ENCODE measurements at regions not wholly inside any gene's neighbourhood (a gene's known extent, or its start where the extent isn't known, plus 50 kb on each side); places are given as distances from the start of the nearest gene placed in this dataset.

DNA sequence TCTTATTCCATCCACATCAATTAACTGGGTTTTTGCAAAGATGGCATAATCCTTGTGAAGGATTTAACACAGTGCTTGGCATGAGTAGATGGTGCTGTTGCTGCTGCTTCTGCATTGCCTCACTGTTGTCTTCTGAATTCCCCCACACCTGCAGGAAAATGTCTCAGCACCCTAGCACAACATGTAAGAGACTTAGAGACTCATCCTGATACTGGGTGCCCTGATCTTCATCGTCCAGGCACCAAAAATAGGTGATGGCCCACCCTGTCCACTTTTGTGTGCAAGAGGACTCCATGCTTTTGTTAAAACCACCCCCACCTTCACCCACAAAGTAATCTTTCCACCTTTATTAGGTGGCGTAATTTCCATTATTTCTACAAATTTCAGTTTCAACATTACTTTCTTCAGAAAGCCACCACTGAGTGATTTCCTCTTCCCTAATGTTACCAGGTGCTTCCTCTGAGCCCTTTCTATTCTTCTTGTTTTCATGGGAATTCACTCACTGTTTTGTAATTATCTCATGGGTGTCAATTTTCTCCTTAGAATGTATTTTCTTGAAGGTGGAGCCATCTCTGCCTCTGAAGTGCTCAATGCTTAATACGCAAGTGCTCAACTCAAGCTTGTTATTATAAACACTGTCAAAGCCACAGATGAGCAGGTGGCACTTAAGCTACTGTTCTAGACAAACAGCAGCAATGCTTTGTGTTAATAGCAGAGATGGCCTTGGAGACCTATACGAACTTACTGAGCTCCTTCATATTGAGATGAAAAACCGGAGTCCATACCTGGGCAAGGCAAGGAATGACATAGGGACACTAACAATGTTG, 89.5 kb downstream of the HS3ST1 start:
- intact Hi-C loops (cut with micrococcal nuclease; ENCODE audit: unreplicated experiment) = no loop called here
- no peaks in the 10 kb centered on the region for H3K9me3 ChIP-seq (ENCODE audit: low read length)
- POLR2A ChIA-PET = interaction anchor here (0.7 to 1.2 kb wide), 2 partner anchors 9 to 17 kb away, joined by 3 read pairs; no protein-coding TSS in a partner anchor

GRCh38 chr4:11337287-11337686, 91.4 kb downstream of the HS3ST1 start:
- BruUV-seq (replicated peaks) = no TSS peak
- no peaks in the 10 kb centered on the region for H3K9me2 ChIP-seq (ENCODE audit: insufficient read depth, low read length)
- H3K36me3 ChIP-seq (ENCODE audit: insufficient read depth, low read length) = no peaks in the 10 kb centered on the region
- H3K79me2 ChIP-seq (ENCODE audit: insufficient read depth, low read depth, low read length) = no peaks in the 10 kb centered on the region
- DNase-seq (ENCODE audit: low spot score) = no peak
- no peak overlapping the region for H2AFZ ChIP-seq (ENCODE audit: low read length)
- no peak overlapping the region for H3K4me3 ChIP-seq (ENCODE audit: low read depth, low read length, poor library complexity, severe bottlenecking)
- no peaks in the 10 kb centered on the region for H4K20me1 ChIP-seq (ENCODE audit: insufficient read depth, low read length)
- no peaks in the 10 kb centered on the region for H3K9me3 ChIP-seq (ENCODE audit: low read length)
- no peaks in the 10 kb centered on the region for H3K4me1 ChIP-seq (ENCODE audit: insufficient read depth, low read length, poor library complexity, severe bottlenecking)
- intact Hi-C loops (cut with micrococcal nuclease; ENCODE audit: unreplicated experiment) = no loop called here
- CTCF ChIA-PET (ENCODE audit: unreplicated experiment) = no interaction called here
- no peak overlapping the region for H3K4me2 ChIP-seq (ENCODE audit: low read length)
- no peak overlapping the region for H3K27ac ChIP-seq (ENCODE audit: low read depth, low read length, poor library complexity, severe bottlenecking)
- POLR2A ChIA-PET = no interaction called here
- no peak for TF ChIP-seq CTCF (conservative IDR thresholded peaks at IDR 0.05; ENCODE audit: low read length)

More for the DNA sequence above, 89.5 kb downstream of the HS3ST1 start:
- Histone ChIP-seq H2AFZ (ENCODE audit: low read length) (no peak overlapping the region), H3K9me2 (ENCODE audit: insufficient read depth, low read length) (no peaks in the 10 kb centered on the region), H3K4me1 (ENCODE audit: insufficient read depth, low read length, poor library complexity, severe bottlenecking) (no peaks in the 10 kb centered on the region), H3K27ac (ENCODE audit: low read depth, low read length, poor library complexity, severe bottlenecking) (no peak overlapping the region), H3K79me2 (ENCODE audit: insufficient read depth, low read depth, low read length) (no peaks in the 10 kb centered on the region), H4K20me1 (ENCODE audit: insufficient read depth, low read length) (no peaks in the 10 kb centered on the region), H3K4me2 (ENCODE audit: low read length) (no peak overlapping the region), H3K4me3 (ENCODE audit: low read depth, low read length, poor library complexity, severe bottlenecking) (no peak overlapping the region), H3K36me3 (ENCODE audit: insufficient read depth, low read length) (no peaks in the 10 kb centered on the region)
- BruUV-seq (replicated peaks) = no TSS peak
- TF ChIP-seq CTCF (conservative IDR thresholded peaks at IDR 0.05; ENCODE audit: low read length) (no peak), EZH2phosphoT487 (IDR thresholded peaks at IDR 0.05; ENCODE audit: borderline replicate concordance, low read depth, low read length) (no peak)
- CTCF ChIA-PET (ENCODE audit: unreplicated experiment) = no interaction called here
- no peak for DNase-seq (ENCODE audit: low spot score)

DNA sequence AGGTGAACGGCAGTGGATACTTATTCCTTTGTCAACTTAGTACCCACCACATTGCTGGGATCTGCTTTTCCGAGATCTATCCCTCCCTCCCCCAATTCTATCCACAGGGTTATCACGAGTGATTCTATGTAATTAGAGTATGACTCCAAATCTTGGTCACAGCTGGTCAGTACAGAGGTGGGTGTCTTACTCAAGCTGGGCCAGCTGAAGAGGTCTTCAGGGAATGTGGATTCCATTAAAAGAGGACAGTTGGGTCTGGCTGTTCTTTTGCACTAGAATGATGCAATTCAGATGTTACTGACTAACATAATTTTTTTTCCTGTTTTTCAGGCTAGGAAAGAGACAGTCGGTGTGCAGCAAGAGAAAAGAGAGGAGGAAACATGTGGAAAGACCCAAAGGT, 92.3 kb downstream of the HS3ST1 start:
- H3K9me2 ChIP-seq (ENCODE audit: insufficient read depth, low read length) = no peaks in the 10 kb centered on the region
- no peak overlapping the region for H2AFZ ChIP-seq (ENCODE audit: low read length)
- no peaks in the 10 kb centered on the region for H3K79me2 ChIP-seq (ENCODE audit: insufficient read depth, low read depth, low read length)
- no peak for DNase-seq (ENCODE audit: low spot score)
- no peak for TF ChIP-seq CTCF (conservative IDR thresholded peaks at IDR 0.05; ENCODE audit: low read length)
- no peak for TF ChIP-seq EZH2phosphoT487 (IDR thresholded peaks at IDR 0.05; ENCODE audit: borderline replicate concordance, low read depth, low read length)
- H3K36me3 ChIP-seq (ENCODE audit: insufficient read depth, low read length) = no peaks in the 10 kb centered on the region
- POLR2A ChIA-PET = interaction anchor here (0.7 kb wide), 1 partner anchor 751 kb away, joined by 7 read pairs; no protein-coding TSS in a partner anchor
- BruUV-seq (replicated peaks) = no TSS peak
- H3K4me2 ChIP-seq (ENCODE audit: low read length) = no peak overlapping the region
- H3K9me3 ChIP-seq (ENCODE audit: low read length) = no peaks in the 10 kb centered on the region
- intact Hi-C loops (cut with micrococcal nuclease; ENCODE audit: unreplicated experiment) = no loop called here
- H3K4me1 ChIP-seq (ENCODE audit: insufficient read depth, low read length, poor library complexity, severe bottlenecking) = no peaks in the 10 kb centered on the region
- no peak overlapping the region for H3K4me3 ChIP-seq (ENCODE audit: low read depth, low read length, poor library complexity, severe bottlenecking)
- H4K20me1 ChIP-seq (ENCODE audit: insufficient read depth, low read length) = no peaks in the 10 kb centered on the region
- CTCF ChIA-PET (ENCODE audit: unreplicated experiment) = no interaction called here
- no peak overlapping the region for H3K27ac ChIP-seq (ENCODE audit: low read depth, low read length, poor library complexity, severe bottlenecking)
